CD4-positive, alpha-beta T cell treated with Interleukin-12 subunit alpha and Interleukin-12 subunit beta, for 1 hour (primary cell): ENCODE measurements at regions not wholly inside any gene's neighbourhood (a gene's known extent, or its start where the extent isn't known, plus 50 kb on each side); places are given as distances from the start of the nearest gene placed in this dataset.

Source experiments
- DNase-seq: peaks from one replicate; pipeline ENCODE4 v3.0.0-alpha.2; 2020

DNA sequence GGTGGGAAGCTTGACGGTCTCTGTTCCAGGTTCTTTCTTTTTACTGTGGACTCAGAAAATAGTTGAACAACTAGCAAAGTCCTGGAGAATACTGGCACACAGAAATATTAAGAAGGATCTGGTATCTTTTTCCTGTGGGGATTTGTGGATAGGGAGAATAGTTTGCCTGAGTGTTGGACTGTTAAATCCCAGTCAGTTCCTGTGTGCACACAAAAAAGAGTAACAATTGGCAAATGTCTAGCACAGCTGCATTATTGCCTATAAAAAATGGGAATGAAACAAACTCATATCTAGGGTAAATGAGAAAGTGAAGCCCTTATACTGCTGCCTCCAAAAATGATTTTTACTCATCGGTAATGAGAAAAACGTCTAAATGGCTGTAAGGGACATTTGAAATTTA lies 828.2 kb downstream of the JRKL start:
- no peak for DNase-seq

DNA sequence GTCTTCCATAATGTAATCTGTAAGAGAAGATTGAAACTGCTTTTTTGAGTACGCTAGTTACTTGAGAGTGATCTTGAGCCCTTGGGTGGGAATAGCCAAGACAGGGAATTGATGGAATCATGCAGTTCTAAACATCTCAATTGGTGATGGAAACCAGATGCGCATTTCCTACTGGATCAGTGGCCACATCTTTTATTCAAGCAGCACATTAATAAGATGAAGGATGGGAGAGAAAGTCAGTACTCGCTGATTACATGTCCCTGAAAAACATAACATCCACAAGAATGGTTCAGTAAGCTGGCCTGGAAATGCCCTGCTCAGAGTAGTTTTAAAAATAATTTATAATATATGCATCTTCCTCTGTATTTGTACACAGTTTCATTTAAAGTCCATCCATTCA lies 833.8 kb downstream of the JRKL start:
- no peak for DNase-seq

GRCh38 chr11:97224396-97224795 lies 834.6 kb downstream of the JRKL start:
- DNase-seq: no peak

GRCh38 chr11:97225794-97226193 lies 836.0 kb downstream of the JRKL start:
- DNase-seq: no peak

GRCh38 chr11:97229936-97230335 lies 840.1 kb downstream of the JRKL start:
- DNase-seq: no peak

GRCh38 chr11:97231231-97231630 lies 841.4 kb downstream of the JRKL start:
- DNase-seq: no peak

GRCh38 chr11:97234016-97234415 lies 844.2 kb downstream of the JRKL start:
- no peak for DNase-seq

DNA sequence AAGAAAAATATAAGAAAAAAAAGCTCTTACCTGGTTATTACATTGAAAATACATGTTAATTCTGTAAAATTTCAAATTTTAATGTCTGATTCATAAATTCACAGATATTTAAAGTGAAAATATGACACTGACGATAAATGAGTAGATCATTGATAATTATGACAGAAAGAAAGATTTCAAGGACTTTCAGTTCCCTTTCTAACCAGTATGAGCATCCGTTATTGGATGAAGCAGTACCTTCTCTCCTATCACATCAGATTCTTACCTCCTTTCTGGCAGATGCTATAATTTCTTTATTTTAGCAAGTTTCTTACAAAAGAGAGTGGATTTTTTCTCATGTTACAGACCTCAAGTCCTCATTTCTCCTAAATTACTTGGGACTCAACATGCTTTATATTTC lies 847.3 kb downstream of the JRKL start:
- no peak for DNase-seq

DNA sequence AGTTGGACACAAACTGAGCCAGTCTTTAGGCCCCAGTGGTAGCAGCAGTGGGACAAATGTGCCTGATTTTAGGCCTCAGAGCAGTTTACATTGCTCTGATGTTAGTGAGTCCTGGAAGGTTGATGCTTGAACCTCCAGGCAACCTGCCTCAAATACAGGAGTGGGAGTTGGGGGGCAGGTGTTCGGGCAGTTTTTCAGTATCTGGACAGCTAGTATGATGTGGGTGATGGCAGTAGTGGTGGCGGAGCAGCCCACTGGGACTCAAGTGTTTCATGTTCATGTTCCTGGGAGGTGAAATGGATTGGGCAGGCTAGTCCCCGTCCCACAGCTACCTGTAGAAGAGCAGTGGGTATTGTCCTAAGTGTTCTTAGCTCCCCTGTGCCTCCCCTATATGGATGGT lies 857.8 kb downstream of the JRKL start:
- no peak for DNase-seq

DNA sequence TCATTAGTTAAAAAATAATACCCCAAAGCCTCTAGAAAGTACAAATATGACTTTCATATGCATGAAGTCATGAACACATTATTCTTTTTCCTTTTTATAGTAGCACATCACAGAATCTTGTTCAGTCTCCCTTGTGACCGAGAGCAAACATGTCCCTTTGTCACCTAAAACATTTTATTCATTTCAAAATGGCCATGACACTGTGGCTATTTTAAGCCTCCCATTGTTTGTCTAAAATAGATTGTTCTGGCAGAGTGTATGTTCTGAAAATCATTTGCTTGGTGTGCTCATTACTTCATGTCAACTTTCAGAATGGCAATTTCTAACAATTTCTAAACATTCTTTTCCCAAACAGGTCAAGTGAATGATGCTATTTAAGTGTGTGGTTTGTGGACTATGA lies 865.0 kb downstream of the JRKL start:
- DNase-seq: no peak

DNA sequence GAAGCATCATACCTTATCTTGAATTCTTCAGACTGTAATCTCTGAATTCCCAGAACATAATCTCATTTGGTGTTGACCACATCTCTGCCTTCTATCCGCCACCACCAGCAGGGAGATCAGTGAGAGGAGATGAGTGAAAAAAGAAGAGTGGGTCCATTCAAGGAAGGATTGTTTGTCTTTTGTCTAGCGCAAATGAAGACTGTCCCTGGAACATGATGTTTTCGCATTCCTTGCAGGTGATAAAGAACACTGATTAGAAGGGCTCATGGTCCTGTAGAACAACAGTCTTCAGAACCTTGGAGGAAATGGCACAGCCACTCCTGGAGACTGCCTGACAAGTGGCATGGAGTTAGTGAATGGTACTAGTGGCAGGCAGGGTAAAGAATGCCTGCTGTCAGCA lies 869.6 kb downstream of the JRKL start:
- DNase-seq: no peak

- no peak for DNase-seq
These were observed 870.1 kb downstream of the JRKL start for GRCh38 chr11:97259884-97260283.

- no peak for DNase-seq
These were observed 873.5 kb downstream of the JRKL start for GRCh38 chr11:97263183-97263858.

DNA sequence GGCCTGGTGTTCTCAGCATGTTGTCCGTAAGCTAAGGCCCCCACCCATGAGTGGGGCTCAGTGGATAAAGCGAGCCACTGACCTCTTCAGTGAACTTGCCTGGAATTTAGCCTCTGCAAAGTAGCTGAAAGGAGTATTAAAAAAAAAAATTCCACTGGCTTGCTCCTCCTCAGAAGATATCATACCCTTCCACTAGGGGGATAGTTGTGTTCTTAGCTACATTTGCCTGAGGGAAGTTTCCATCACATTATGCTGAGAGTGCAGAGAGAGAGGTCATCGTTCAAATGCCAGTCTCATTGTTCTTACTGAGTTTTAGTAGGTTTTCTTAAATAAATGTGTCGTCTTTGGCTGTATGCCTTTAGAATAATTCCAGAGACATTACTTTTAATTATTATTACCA lies 879.7 kb downstream of the JRKL start:
- DNase-seq: no peak

DNA sequence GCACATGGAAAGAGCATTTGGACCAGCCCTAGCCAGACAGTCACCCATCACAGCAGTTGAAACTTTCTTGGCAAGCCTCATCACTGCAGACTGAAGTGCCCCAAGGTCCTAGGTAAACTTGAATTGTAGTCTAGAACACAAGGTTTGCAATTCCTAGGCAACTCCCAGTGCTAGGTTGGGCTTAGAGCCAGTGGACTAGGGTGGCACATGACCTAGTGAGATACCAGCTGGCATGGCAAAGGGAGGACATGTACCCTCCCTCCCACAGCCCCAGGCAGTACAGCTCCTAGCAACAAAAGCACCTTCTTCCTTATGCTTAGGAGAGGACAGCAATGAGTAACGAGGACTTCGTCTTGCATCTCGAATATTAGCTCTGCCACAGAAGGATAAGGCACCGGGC lies 889.5 kb downstream of the JRKL start:
- no peak for DNase-seq

DNA sequence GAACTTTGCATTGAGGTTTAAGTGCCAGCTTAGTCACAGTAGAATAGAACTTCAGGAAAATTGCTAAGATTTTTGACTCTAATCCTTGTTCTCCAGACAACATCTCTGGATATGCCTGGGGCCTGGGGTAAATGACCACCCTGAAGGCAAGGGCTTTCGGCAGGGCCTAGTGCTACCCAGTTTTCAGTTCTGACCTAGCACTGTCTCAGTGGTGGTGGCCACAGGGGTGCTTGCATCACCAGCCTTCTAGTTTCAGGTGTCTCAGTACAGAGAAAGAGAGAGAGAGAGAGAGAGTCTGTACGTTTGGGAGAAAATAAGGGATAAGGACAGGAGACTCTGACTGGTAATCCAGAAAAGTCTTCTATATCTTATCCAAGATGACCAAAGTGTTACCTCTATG lies 890.5 kb downstream of the JRKL start:
- no peak for DNase-seq

DNA sequence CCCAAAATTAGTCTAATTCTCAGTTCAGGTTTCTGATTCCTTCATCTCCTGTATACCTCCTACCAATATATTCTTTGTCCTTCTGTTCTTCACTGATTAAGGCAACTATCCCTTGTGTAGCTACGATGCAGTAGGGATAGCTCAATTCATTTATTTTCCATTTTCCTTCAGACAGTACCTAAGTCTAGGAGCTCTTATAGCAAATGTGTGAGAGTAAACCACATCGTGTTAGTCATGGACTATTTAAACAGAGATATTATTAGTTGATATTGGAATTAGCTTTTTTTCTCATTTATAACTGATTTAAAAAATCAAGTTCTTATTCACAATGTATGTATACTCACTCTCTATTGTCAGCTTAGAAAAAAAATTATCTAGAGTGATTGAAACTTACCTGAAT lies 900.0 kb downstream of the JRKL start:
- no peak for DNase-seq

DNA sequence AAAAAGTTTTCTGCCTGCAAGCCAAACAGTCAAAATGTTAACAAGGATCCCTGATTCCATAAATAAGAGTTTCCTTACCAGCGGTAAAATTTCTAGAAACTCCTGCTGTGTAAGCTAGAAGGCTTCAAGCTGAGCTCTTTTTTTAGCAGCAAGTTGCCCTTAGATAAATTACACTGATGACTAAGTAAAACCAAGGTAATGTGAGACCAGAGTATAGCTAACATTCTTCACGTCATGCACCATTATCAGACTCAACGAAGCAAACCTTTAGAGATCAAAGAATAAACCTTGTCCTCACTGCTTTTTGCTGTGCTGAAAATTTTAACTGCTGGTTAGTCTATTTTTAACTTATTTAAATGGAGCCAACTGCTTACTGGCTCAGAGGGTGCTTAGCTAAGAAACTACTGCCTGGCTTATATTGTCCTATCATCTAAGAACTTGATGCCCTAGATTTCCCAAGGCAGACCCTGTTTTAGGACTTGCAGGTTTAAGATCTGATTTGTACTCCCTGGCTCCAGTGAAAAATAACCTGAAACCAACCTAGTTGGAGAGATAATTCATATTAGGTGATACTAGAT lies 900.7 kb downstream of the JRKL start:
- DNase-seq: no peak

GRCh38 chr11:97296301-97296700 lies 906.5 kb downstream of the JRKL start:
- DNase-seq: no peak

DNA sequence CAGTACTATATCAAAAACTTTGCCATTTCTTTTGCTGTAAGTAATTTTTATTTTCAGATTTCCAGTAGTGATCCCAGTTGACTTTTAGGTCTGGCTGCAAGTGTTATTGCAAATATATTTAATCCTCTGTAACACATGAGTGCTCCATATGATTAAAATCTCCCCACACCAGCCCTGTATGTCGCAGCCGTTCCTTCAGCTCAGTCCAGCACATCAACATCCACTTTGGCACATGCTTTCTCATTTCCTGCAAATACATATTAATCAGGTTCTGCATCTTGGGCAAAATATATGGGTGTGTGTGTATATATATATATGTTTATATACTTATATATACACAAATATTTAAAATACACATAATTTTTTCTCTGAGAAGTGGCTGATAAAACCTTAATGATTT lies 919.5 kb downstream of the JRKL start:
- no peak for DNase-seq

DNA sequence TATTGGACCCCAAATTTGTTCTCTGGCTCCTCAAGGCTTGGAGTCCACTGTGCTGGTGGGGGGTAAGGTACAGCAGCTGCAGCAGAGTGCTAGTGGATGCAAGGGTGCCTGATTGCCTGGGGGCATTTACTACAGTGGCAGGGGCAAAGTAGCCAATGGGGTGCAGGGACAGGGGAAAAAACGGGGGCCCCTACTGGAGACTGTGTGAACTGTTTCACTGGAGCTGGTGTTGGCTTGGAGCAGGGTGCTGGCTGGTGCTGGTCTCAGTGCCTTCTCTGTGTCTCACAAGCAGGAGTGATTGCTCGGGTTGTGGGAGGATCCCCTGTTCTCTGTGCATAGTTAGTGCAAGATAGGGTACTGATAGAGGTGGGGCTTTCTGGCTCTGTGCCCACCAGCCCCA lies 935.9 kb downstream of the JRKL start:
- DNase-seq: no peak

GRCh38 chr11:97332271-97332670 lies 942.5 kb downstream of the JRKL start:
- DNase-seq: no peak

DNA sequence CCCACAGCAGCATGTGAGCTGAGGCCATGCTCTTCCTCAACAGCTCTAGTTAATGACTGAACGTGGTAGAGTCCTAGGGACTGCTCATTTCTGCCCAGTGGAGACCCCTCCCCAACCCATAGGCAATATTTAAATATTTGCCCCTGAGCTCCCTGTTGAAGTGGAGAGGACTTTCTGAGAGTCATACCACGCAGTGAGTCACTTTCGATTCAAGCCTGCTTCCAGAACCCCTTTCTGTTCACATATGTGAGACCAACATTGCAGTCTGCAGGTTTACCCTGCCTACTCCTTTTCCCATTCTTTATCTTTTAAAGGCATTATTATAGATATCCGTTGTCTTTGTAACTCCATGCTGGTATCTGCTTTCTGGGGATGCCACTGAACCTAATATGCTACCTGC lies 946.3 kb downstream of the JRKL start:
- DNase-seq: no peak

GRCh38 chr11:97345032-97345431 lies 955.2 kb downstream of the JRKL start:
- DNase-seq: no peak

GRCh38 chr11:97349201-97349600 lies 959.4 kb downstream of the JRKL start:
- DNase-seq: no peak
